Mesendoderm (in vitro differentiated cells): ENCODE measurements at regions not wholly inside any gene's neighbourhood (a gene's known extent, or its start where the extent isn't known, plus 50 kb on each side); places are given as distances from the start of the nearest gene placed in this dataset.

Source experiments
- DNase-seq: peaks from one replicate; pipeline ENCODE4 v3.0.0; 2013
- H2AK5ac ChIP-seq: 2 replicates; pipeline ENCODE4 v1.6.1; 2013; ENCODE audit warnings: low read length, inconsistent platforms
- H2BK120ac ChIP-seq: 2 replicates; pipeline ENCODE4 v1.6.1; 2013; ENCODE audit warnings: low read depth, mild to moderate bottlenecking, low read length, moderate library complexity, mixed read lengths
- H2BK15ac ChIP-seq: replicated peaks from 2 replicates; pipeline ENCODE4 v1.6.1; 2013; ENCODE audit warnings: low read depth, mild to moderate bottlenecking, moderate library complexity
- H2BK5ac ChIP-seq: 2 replicates; pipeline ENCODE4 v1.6.1; 2013; ENCODE audit warnings: low read length, inconsistent platforms
- H3K18ac ChIP-seq: 2 replicates; pipeline ENCODE4 v1.6.1; 2013; ENCODE audit warnings: mild to moderate bottlenecking, low read length, mixed read lengths
- H3K23ac ChIP-seq: one replicate; pipeline ENCODE4 v1.6.1; 2013; ENCODE audit warnings: low read length
- H3K27ac ChIP-seq: 2 replicates; pipeline ENCODE4 v1.5.1; 2013; ENCODE audit warnings: low read depth, mild to moderate bottlenecking, inconsistent platforms, low read length, moderate library complexity
- H3K27me3 ChIP-seq: 2 replicates; pipeline ENCODE4 v1.6.1; 2013; ENCODE audit warnings: low read length, control low read depth, mild to moderate bottlenecking, inconsistent platforms; ENCODE audit not compliant: insufficient read depth, poor library complexity
- H3K36me3 ChIP-seq: 2 replicates; pipeline ENCODE4 v1.6.1; 2013; ENCODE audit warnings: low read length, inconsistent platforms; ENCODE audit not compliant: control insufficient read depth, insufficient read depth
- H3K4ac ChIP-seq: one replicate; pipeline ENCODE4 v1.6.1; 2013; ENCODE audit warnings: low read depth, mild to moderate bottlenecking, low read length, moderate library complexity
- H3K4me1 ChIP-seq: 2 replicates; pipeline ENCODE4 v1.6.1; 2013; ENCODE audit warnings: low read depth, low read length, inconsistent platforms; ENCODE audit not compliant: control insufficient read depth
- H3K4me2 ChIP-seq: 2 replicates; pipeline ENCODE4 v1.6.1; 2013; ENCODE audit warnings: low read length
- H3K4me3 ChIP-seq: 2 replicates; pipeline ENCODE4 v1.5.1; 2013; ENCODE audit warnings: mild to moderate bottlenecking, low read length
- H3K56ac ChIP-seq: one replicate; pipeline ENCODE4 v1.6.1; 2013; ENCODE audit warnings: low read length
- H3K79me1 ChIP-seq: 2 replicates; pipeline ENCODE4 v1.6.1; 2013; ENCODE audit warnings: low read length, inconsistent platforms
- H3K79me2 ChIP-seq: 2 replicates; pipeline ENCODE4 v1.6.1; 2013; ENCODE audit warnings: mild to moderate bottlenecking, low read length; ENCODE audit not compliant: control insufficient read depth, insufficient read depth
- H3K9ac ChIP-seq: 2 replicates; pipeline ENCODE4 v1.6.1; 2013; ENCODE audit warnings: low read length, inconsistent platforms
- H4K5ac ChIP-seq: one replicate; pipeline ENCODE4 v1.6.1; 2013; ENCODE audit warnings: low read length
- H4K8ac ChIP-seq: one replicate; pipeline ENCODE4 v1.6.1; 2013; ENCODE audit warnings: low read depth, mild to moderate bottlenecking, control low read depth, low read length, moderate library complexity
- WGBS: extraction: QIAGEN DNeasy Blood & Tissue Kit; methylation state at CpG from one replicate; pipeline ENCODE4 v1.1.7; 2013; ENCODE audit warnings: low lambda C conversion rate, missing lambda C conversion rate; ENCODE audit not compliant: insufficient coverage; ENCODE audit errors: extremely low coverage; 5-methylcytosine and 5-hydroxymethylcytosine counted together

DNA sequence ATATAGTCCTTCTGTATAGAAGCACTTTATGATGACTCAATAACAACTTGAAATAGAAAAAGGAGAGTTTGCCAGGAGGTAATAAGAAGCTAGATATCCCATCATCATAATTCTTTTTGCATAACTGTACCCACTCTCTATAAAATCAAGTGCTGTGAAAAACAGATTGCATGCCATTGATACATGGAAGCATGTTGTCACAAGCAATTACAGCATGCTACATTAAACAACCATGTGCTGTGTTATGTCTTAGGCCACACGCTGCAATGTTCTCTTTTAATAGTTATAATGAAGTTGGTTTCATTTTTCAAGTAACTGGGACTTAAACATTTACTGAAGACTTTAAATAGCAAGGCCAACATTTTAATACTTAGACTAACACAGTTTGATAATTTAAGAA, 264.2 kb downstream of the RPRM start:
- Histone ChIP-seq H2AK5ac (no peak overlapping the region), H3K4ac (no peak overlapping the region), H4K8ac (no peak overlapping the region), H3K36me3 (no peaks in the 10 kb centered on the region), H4K5ac (no peak overlapping the region), H3K9ac (no peak overlapping the region), H3K23ac (no peak overlapping the region), H3K18ac (no peak overlapping the region), H3K4me2 (no peak overlapping the region), H3K79me2 (no peaks in the 10 kb centered on the region), H2BK5ac (no peak overlapping the region), H3K56ac (no peak overlapping the region), H2BK15ac (no peak overlapping the region), H3K27ac (no peak overlapping the region), H3K79me1 (no peaks in the 10 kb centered on the region), H2BK120ac (no peak overlapping the region), H3K27me3 (no peaks in the 10 kb centered on the region), H3K4me1 (no peaks in the 10 kb centered on the region), H3K4me3 (no peak overlapping the region)
- no peak for DNase-seq
- WGBS = no CpG with 5 or more reads among the region's 1 CpG

DNA sequence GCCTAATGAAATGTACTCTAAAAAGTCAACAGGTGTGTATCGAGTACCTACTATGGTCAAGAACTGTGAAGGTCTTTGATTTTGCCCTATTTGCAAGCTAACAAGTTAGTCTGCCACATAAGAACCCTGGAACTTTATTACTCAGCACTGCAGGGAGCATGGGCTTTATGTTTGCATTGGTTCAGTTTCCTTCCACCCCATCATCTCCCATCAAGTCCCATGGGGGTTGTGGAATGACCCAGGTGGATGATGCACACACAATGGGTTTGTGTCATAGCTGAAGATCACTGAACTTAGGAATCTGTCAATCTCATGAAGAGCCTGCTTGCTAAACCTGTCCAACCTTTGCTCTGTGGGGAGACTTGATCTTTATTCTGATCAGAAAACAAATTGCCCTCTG, 265.5 kb downstream of the RPRM start:
- Histone ChIP-seq H3K36me3 (no peaks in the 10 kb centered on the region), H2BK15ac (no peak overlapping the region), H3K18ac (no peak overlapping the region), H3K79me1 (no peaks in the 10 kb centered on the region), H3K79me2 (no peaks in the 10 kb centered on the region), H3K4me1 (no peaks in the 10 kb centered on the region), H3K27ac (no peak overlapping the region), H3K4me2 (no peak overlapping the region), H3K23ac (no peak overlapping the region), H2BK120ac (no peak overlapping the region), H3K56ac (no peak overlapping the region), H3K4me3 (no peak overlapping the region), H3K4ac (no peak overlapping the region), H4K8ac (no peak overlapping the region), H3K27me3 (no peaks in the 10 kb centered on the region), H2AK5ac (no peak overlapping the region), H3K9ac (no peak overlapping the region), H4K5ac (no peak overlapping the region), H2BK5ac (no peak overlapping the region)
- DNase-seq = no peak
- no CpG with 5 or more reads among the region's 1 CpG for WGBS

DNA sequence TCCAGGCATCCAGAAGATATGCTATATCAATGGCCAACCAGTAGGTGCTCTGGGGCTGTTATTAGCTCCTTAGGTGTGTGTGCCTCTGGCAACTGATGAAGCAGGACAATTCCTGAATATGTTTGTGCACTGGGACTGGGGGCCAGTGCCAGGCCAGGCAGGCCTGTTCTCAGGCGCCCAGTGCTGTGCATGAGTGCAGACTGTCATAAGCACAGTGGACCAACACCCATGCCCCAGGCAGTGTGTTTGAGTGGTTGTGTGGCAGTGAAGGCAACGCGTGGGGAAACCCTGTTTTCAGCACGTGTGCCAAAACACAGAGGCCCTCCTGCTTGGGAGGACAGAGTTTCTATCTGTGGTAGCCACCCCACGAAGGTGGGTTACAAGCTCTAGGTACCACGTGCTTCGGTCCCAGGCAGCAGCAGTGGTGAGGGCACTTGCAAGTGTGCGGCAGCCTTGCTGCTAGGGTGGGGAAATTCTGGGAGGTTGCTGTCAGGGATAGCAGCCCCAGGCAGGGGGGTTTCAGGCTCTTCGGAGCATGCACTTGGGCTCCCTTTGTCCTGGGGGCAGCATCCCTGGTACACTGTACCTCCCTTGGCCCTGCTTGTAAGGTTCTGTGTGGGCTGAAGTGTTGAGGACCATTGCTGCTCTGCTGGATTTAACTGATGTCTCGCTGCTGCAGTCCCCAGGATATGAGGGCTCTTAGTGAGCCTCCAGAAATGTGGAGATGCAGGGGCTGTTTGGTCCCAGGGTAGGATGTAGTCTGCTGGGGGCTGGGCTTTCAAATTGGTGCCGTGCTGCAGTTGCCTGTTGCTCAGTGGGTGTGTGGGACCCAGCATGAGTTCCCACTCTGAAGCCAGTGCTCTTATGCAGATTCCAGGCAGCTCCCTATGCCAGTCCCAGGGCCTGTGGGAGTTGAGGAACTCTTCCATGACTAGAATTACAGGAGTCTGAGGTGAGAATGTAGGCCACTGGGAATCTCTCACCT, 280.9 kb downstream of the RPRM start:
- no peak overlapping the region for H2BK120ac ChIP-seq
- no peak overlapping the region for H3K18ac ChIP-seq
- no peaks in the 10 kb centered on the region for H3K27me3 ChIP-seq
- H3K9ac ChIP-seq = no peak overlapping the region
- DNase-seq = peak; percentile 49
- H3K56ac ChIP-seq = no peak overlapping the region
- no peak overlapping the region for H4K5ac ChIP-seq
- no peak overlapping the region for H2BK5ac ChIP-seq
- no peaks in the 10 kb centered on the region for H3K79me2 ChIP-seq
- no peak overlapping the region for H2BK15ac ChIP-seq
- no peak overlapping the region for H3K4me3 ChIP-seq
- no peak overlapping the region for H3K27ac ChIP-seq
- H3K79me1 ChIP-seq = no peaks in the 10 kb centered on the region
- no peak overlapping the region for H3K4ac ChIP-seq
- no peak overlapping the region for H3K4me2 ChIP-seq
- H3K23ac ChIP-seq = no peak overlapping the region
- no CpG with 5 or more reads among the region's 11 CpGs for whole genome bisulfite sequencing
- no peaks in the 10 kb centered on the region for H3K36me3 ChIP-seq
- H4K8ac ChIP-seq = no peak overlapping the region
- H2AK5ac ChIP-seq = no peak overlapping the region
- H3K4me1 ChIP-seq = no peaks in the 10 kb centered on the region

DNA sequence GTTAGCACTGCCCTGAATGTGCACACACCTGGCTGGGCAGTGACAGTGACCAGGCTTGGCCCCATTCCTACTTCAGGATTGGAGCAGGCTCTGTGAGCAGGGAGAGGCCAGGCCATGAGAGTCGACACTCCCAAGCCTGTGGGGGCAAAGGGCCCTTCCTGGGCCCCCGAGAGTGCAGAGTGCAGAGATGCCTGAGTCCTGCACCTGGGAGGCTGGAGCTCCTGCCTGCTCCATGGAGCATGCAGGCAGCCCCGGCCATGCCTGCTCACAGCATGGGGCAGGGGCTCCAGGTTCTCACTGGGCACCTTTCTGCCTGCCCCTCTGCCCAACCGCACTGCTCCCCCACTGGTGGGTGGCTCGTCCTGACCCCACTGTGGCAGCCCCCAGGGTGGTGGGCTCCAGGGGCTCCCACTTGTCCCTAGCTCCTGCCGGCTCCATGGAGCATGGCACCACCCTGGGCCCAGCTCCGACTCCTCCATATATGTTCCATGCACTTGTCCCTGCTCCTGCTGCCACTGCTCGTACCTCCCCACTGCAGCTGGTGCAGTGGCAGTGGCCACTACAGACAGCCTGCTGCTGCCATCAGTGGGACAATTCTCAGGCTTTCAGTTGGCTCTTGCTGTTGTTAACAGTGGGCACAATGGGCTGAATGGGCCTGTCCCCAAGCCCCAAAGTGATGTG, 282.0 kb downstream of the RPRM start:
- Histone ChIP-seq H2BK120ac (no peak overlapping the region), H3K4ac (no peak overlapping the region), H3K27me3 (no peaks in the 10 kb centered on the region), H2BK5ac (no peak overlapping the region), H4K8ac (no peak overlapping the region), H3K79me2 (no peaks in the 10 kb centered on the region), H3K9ac (no peak overlapping the region), H3K4me1 (no peaks in the 10 kb centered on the region), H3K56ac (no peak overlapping the region), H3K4me2 (no peak overlapping the region), H3K23ac (no peak overlapping the region), H4K5ac (no peak overlapping the region), H3K36me3 (no peaks in the 10 kb centered on the region), H3K18ac (no peak overlapping the region), H3K79me1 (no peaks in the 10 kb centered on the region), H3K4me3 (no peak overlapping the region), H3K27ac (no peak overlapping the region), H2AK5ac (no peak overlapping the region), H2BK15ac (no peak overlapping the region)
- no peak for DNase-seq
- WGBS = no CpG with 5 or more reads among the region's 8 CpGs

DNA sequence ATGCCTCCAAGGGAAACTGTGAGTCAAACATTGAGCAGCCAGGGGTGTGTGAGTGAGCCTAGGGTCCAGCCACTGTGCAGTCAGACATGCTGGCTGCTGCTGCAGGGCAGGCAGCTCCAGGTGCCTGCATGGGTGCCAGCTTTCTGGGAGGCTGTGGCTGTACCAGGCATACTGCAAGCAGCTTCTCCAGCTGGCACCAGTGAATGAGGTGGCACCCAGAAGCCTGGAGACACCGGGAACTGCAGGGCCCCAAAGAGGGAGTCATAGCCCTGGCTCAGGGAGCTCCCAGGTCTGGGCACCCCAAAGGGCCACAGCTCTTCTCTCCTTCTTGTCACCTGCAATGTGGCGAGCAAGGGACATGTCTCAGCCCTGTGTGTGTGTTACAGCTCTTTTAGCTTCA, 283.2 kb downstream of the RPRM start:
- Histone ChIP-seq H2BK15ac (no peak overlapping the region), H4K5ac (no peak overlapping the region), H2AK5ac (no peak overlapping the region), H2BK5ac (no peak overlapping the region), H3K79me1 (no peaks in the 10 kb centered on the region), H3K4me2 (no peak overlapping the region), H3K4me1 (no peaks in the 10 kb centered on the region), H3K27me3 (no peaks in the 10 kb centered on the region), H2BK120ac (no peak overlapping the region), H3K27ac (no peak overlapping the region), H4K8ac (no peak overlapping the region), H3K4me3 (no peak overlapping the region), H3K56ac (no peak overlapping the region), H3K23ac (no peak overlapping the region), H3K79me2 (no peaks in the 10 kb centered on the region), H3K36me3 (no peaks in the 10 kb centered on the region), H3K18ac (no peak overlapping the region), H3K4ac (no peak overlapping the region), H3K9ac (no peak overlapping the region)
- WGBS = no CpG with 5 or more reads among the region's 2 CpGs
- no peak for DNase-seq
